AG04449 (cell line): ENCODE measurements at regions not wholly inside any gene's neighbourhood (a gene's known extent, or its start where the extent isn't known, plus 50 kb on each side); places are given as distances from the start of the nearest gene placed in this dataset.
A peak's percentile ranks its signal among the peaks of the same experiment; 100 is the strongest.
"Not testable (repeated sequence)": the region's sequence is repeated elsewhere in the genome, so short reads cannot be mapped to it uniquely, and the experiment has no call there.

Source experiments
- CTCF ChIA-PET: fragments of 350-600 bp; formaldehyde crosslinking; extraction: SDS; loops from one replicate; lab custom pipeline; 2021; ENCODE audit warnings: antibody characterized with exemption; lab: Yijun Ruan, JAX
- POLR2A ChIA-PET: fragments of 400-600, 350-600 bp; formaldehyde crosslinking; extraction: SDS; loops from one replicate; lab custom pipeline; 2020; ENCODE audit warnings: antibody characterized with exemption, inconsistent platforms; lab: Yijun Ruan, JAX
- DNase-seq: peaks from one replicate; pipeline ENCODE4 v3.0.0-alpha.2; 2010; ENCODE audit warnings: low read depth, low spot score
- H3K4me3 ChIP-seq: 2 replicates; pipeline ENCODE4 v1.5.1; 2011; ENCODE audit warnings: low read depth, mild to moderate bottlenecking, control low read depth, low read length
- TF ChIP-seq, protein P1 (sequence below): IDR thresholded peaks from one replicate; pipeline ENCODE4 v1.5.1; 2011; ENCODE audit warnings: mild to moderate bottlenecking, moderate library complexity, low read length, control low read depth, inconsistent platforms; ENCODE audit not compliant: insufficient read depth; ENCODE audit errors: missing control alignments

- POLR2A ChIA-PET, result no interaction called here
- CTCF ChIA-PET, result no interaction called here
- H3K4me3 ChIP-seq, result no peak overlapping the region
- DNase-seq, result peak; percentile 10
- TF ChIP-seq, protein P1, sequence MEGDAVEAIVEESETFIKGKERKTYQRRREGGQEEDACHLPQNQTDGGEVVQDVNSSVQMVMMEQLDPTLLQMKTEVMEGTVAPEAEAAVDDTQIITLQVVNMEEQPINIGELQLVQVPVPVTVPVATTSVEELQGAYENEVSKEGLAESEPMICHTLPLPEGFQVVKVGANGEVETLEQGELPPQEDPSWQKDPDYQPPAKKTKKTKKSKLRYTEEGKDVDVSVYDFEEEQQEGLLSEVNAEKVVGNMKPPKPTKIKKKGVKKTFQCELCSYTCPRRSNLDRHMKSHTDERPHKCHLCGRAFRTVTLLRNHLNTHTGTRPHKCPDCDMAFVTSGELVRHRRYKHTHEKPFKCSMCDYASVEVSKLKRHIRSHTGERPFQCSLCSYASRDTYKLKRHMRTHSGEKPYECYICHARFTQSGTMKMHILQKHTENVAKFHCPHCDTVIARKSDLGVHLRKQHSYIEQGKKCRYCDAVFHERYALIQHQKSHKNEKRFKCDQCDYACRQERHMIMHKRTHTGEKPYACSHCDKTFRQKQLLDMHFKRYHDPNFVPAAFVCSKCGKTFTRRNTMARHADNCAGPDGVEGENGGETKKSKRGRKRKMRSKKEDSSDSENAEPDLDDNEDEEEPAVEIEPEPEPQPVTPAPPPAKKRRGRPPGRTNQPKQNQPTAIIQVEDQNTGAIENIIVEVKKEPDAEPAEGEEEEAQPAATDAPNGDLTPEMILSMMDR, result no peak
Observed at GRCh38 chr18:68387246-68387645, 327.7 kb downstream of the TMX3 start.

GRCh38 chr18:68383979-68384378, 330.9 kb downstream of the TMX3 start:
- H3K4me3 ChIP-seq, POLR2A ChIA-PET, CTCF ChIA-PET, DNase-seq: not testable (repeated sequence)

- TF ChIP-seq, protein P1, result no peak
- no peak overlapping the region for H3K4me3 ChIP-seq
- DNase-seq, result no peak
- POLR2A ChIA-PET, result no interaction called here
- CTCF ChIA-PET, result no interaction called here
Observed at GRCh38 chr18:68376926-68377325, 338.0 kb downstream of the TMX3 start.

DNA sequence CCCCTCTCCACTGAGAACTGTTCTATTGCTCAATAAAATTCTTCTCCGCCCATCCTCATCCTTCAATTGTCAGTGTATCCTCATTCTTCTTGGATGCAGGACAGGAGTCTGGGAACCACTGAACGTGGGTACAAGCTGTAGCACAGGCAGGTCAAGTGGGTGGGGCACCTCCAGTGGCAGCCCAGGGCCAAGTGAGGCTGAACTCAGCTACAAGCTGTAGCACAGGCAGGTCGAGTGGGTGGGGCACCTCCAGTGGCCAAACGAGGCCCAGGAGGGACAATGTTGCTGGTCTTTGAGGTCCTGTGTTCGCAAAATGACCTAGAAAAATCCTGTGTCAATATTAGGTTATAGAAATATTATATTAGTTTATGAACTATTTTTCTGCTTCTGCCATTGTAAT, 352.0 kb downstream of the TMX3 start:
- H3K4me3 ChIP-seq, result no peak overlapping the region
- no peak for DNase-seq
- ChIA-PET POLR2A (no interaction called here), CTCF (no interaction called here)
- TF ChIP-seq, protein P1, result no peak

- ChIA-PET CTCF (no interaction called here), POLR2A (no interaction called here)
- H3K4me3 ChIP-seq, result no peak overlapping the region
- TF ChIP-seq, protein P1, result no peak
- DNase-seq, result no peak
Observed at GRCh38 chr18:68355637-68356036, 359.3 kb downstream of the TMX3 start.

- ChIA-PET POLR2A (no interaction called here), CTCF (no interaction called here)
- TF ChIP-seq, protein P1, result no peak
- DNase-seq, result no peak
- H3K4me3 ChIP-seq, result no peak overlapping the region
Observed at GRCh38 chr18:68354176-68354575, 360.7 kb downstream of the TMX3 start.

- CTCF ChIA-PET, result no interaction called here
- DNase-seq, result no peak
- TF ChIP-seq, protein P1, result no peak
- H3K4me3 ChIP-seq, result no peak overlapping the region
- POLR2A ChIA-PET, result no interaction called here
Observed at GRCh38 chr18:68342039-68342659, 372.8 kb downstream of the TMX3 start.
